HFFc6 (cell line): ENCODE measurements at regions not wholly inside any gene's neighbourhood (a gene's known extent, or its start where the extent isn't known, plus 50 kb on each side); places are given as distances from the start of the nearest gene placed in this dataset.
"Not testable (repeated sequence)": the region's sequence is repeated elsewhere in the genome, so short reads cannot be mapped to it uniquely, and the experiment has no call there.

Source experiments
- DNase-seq: peaks from one replicate; pipeline ENCODE4 v3.0.0-alpha.2; 2018
- H3K27ac Mint-ChIP-seq: 2 replicates; pipeline ENCODE4 v1.8.0; 2020; ENCODE audit warnings: mild to moderate bottlenecking, mixed read lengths
- H3K27me3 Mint-ChIP-seq: 2 replicates; pipeline ENCODE4 v1.8.0; 2021; ENCODE audit warnings: mild to moderate bottlenecking, moderate library complexity, mixed read lengths; ENCODE audit not compliant: insufficient read depth
- H3K36me3 Mint-ChIP-seq: 2 replicates; pipeline ENCODE4 v1.8.0; 2021; ENCODE audit warnings: low read depth, mixed read lengths
- H3K4me1 Mint-ChIP-seq: 2 replicates; pipeline ENCODE4 v1.8.0; 2020; ENCODE audit warnings: low read depth, mixed read lengths
- H3K4me3 Mint-ChIP-seq: 2 replicates; pipeline ENCODE4 v1.8.0; 2020; ENCODE audit warnings: mild to moderate bottlenecking, moderate library complexity, mixed read lengths
- H3K9me3 Mint-ChIP-seq: 2 replicates; pipeline ENCODE4 v1.8.0; 2020; ENCODE audit warnings: mild to moderate bottlenecking, mixed read lengths
- CTCF ChIP-seq: fragments of 200-600 bp; sonication (generic); IDR thresholded peaks from 2 replicates; pipeline ENCODE4 v1.5.0; 2021; ENCODE audit warnings: antibody characterized with exemption, mild to moderate bottlenecking

GRCh38 chr6:146984251-146984924 lies 219.8 kb upstream of the STXBP5 start:
- H3K4me3 Mint-ChIP-seq, result no peak overlapping the region

DNA sequence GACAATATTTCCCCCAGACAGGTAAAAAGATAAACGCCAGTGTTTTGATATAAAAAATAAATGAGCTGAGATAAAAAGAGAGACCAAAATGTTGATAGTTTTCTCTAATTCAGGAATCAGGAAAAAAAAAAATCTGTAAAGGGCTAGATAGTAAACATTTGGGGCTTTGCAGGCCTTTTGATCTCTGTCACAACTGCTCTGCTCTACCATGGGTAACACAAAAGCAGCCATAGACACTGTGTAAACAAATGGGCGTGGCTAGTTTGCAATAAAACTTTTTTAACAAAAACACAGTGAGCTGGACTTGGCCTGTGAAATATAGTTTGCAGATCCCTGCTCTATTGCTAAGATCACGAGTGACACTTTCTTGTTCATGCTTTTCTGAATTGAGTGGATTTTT lies 219.1 kb upstream of the STXBP5 start:
- H3K9me3 Mint-ChIP-seq, result no peaks in the 10 kb centered on the region
- TF ChIP-seq CTCF, result no peak
- no peaks in the 10 kb centered on the region for H3K27me3 Mint-ChIP-seq
- no peak overlapping the region for H3K27ac Mint-ChIP-seq
- H3K4me3 Mint-ChIP-seq, result no peak overlapping the region
- no peak for DNase-seq
- H3K4me1 Mint-ChIP-seq, result peaks cover 25% of the 10 kb centered on the region
- H3K36me3 Mint-ChIP-seq, result no peaks in the 10 kb centered on the region

More at GRCh38 chr6:146984251-146984924, 219.8 kb upstream of the STXBP5 start:
- H3K27ac Mint-ChIP-seq, result no peak overlapping the region
- DNase-seq, result no peak
- H3K27me3 Mint-ChIP-seq, result no peaks in the 10 kb centered on the region
- H3K9me3 Mint-ChIP-seq, result no peaks in the 10 kb centered on the region
- H3K36me3 Mint-ChIP-seq, result no peaks in the 10 kb centered on the region
- peaks cover 19% of the 10 kb centered on the region for H3K4me1 Mint-ChIP-seq
- TF ChIP-seq CTCF, result no peak

GRCh38 chr6:146985966-146986365 lies 218.3 kb upstream of the STXBP5 start:
- Mint-ChIP-seq H3K9me3 (no peaks in the 10 kb centered on the region), H3K36me3 (no peaks in the 10 kb centered on the region), H3K27me3 (no peaks in the 10 kb centered on the region), H3K4me1 (peaks cover 33% of the 10 kb centered on the region), H3K4me3 (no peak overlapping the region), H3K27ac (no peak overlapping the region)
- no peak for DNase-seq
- TF ChIP-seq CTCF, result no peak

DNA sequence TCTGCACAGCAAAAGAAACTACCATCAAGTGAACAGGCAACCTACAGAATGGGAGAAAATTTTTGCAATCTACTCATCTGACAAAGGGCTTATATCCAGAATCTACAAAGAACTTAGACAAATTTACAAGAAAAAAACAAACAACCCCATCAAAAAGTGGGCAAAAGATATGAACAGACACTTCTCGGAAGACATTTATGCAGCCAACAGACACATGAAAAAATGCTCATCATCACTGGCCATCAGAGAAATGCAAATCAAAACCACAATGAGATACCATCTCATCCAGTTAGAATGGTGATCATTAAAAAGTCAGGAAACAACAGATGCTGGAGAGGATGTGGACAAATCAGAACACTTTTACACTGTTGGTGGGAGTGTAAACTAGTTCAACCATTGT lies 216.3 kb upstream of the STXBP5 start:
- not testable (repeated sequence) for H3K27ac Mint-ChIP-seq, H3K36me3 Mint-ChIP-seq, H3K27me3 Mint-ChIP-seq, H3K4me3 Mint-ChIP-seq, H3K9me3 Mint-ChIP-seq, DNase-seq
- H3K4me1 Mint-ChIP-seq, result peaks cover 46% of the 10 kb centered on the region

DNA sequence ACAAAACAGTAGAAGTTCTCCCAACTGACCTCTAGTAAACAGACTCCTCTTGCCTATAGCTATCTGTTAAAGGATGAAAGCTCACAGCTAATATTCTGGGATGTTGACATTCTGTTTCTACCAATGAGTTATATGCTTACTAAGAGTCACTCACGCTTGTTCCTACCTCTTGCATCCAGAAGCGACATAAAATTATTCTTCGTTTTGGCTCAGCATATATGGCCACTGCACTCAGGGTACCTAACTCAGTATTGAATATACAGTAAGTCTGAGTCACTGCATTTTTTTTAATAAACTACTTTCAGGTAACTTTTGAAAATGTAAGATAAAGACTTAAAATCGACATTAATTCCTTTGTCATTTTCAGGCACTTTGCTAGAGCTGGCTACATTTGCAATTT lies 214.4 kb upstream of the STXBP5 start:
- Mint-ChIP-seq H3K27me3 (no peaks in the 10 kb centered on the region), H3K9me3 (no peaks in the 10 kb centered on the region), H3K27ac (no peak overlapping the region), H3K36me3 (no peaks in the 10 kb centered on the region), H3K4me1 (peaks cover 30% of the 10 kb centered on the region), H3K4me3 (no peak overlapping the region)
- no peak for TF ChIP-seq CTCF
- no peak for DNase-seq

DNA sequence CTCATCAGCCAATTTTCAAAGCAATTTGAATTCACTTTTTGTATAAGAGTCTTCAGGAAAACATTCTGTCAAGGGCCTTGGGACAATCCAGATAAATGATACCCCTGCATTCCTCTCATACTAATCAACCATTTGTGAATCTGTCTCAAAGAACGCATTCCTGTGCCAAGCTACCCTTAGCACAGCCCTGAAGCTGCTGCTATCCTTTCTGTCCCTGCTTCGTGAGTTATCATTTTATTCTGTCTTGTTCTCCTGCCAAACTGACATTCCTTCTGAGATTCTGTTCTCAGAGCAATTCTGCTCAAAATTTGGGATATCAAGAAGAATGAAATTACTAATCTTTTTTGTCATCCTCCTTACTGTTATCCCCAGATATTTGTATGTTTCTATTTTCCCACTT lies 213.9 kb upstream of the STXBP5 start:
- Mint-ChIP-seq H3K27ac (no peak overlapping the region), H3K9me3 (no peaks in the 10 kb centered on the region), H3K4me3 (peak overlapping the region; percentile 1; the same call in 1 of the 2 replicates), H3K4me1 (peaks cover 27% of the 10 kb centered on the region), H3K36me3 (no peaks in the 10 kb centered on the region), H3K27me3 (no peaks in the 10 kb centered on the region)
- TF ChIP-seq CTCF, result no peak
- no peak for DNase-seq
